ENCODE measurements at regions not wholly inside any gene's neighbourhood (a gene's known extent, or its start where the extent isn't known, plus 50 kb on each side); places are given as distances from the start of the nearest gene placed in this dataset.
A peak's percentile ranks its signal among the peaks of the same experiment; 100 is the strongest.

GRCh38 chr6:145055567-145055966 lies 679.8 kb downstream of the EPM2A start:
- no peak for DNase-seq (ENCODE audit: low read depth, low spot score)

DNA sequence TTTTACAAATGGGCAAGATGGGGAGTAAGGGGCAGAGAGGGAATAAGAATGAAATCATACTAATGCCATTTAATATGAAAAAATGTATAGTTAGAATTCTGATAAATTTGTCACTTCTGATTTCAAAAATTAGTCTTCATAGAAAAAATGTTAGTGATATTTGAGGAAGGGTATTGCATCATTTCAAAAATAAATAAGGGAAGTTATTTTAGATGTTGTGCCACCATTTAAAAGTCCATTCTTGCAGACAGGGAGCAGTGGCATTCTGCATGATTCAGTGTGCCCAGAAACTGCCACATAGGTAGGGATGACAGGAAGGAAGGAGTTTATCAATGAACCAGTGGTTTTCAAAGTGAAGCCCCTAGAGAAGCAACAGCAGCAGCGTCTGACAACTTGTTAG lies 674.6 kb downstream of the EPM2A start:
- DNase-seq (ENCODE audit: low read depth, low spot score), result no peak

DNA sequence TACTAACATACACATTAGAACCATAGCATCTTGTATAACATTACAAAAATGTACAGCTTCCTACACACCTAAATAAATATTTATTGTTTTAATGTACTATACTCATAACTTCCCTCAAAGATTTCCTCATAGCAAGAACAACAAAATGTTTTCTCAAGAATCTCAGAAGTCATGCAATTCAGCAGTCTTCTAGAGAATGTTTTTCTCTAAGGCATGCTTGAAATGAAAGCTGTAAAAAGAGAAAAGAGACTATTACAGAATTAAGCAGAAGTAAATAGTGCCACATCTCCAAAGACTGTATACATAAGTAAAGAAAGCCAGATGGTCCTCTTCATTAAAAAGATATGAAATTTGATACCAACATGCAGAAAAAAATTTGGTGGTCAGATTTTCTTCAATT lies 672.2 kb downstream of the EPM2A start:
- DNase-seq (ENCODE audit: low read depth, low spot score), result no peak

GRCh38 chr6:145067430-145067829 lies 667.9 kb downstream of the EPM2A start:
- DNase-seq (ENCODE audit: low read depth, low spot score), result no peak

DNA sequence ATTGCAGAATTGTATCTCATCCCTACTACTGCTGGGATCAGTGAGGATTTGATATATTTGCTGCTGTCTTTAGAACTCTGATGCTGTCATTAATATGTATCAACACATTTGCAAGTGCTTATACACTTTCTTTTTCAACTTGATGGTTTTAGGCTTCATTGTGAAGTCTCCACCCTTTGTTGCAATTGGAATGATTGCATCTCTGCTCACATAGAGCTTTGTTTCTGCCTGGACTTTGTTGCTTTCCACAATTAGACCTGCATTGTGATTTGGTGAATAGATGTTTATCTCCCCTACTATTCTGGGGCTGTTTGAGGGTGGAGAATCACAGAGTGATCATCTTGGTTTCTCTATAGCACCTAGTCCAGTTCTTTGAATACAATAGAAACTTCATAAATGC lies 666.7 kb downstream of the EPM2A start:
- no peak for DNase-seq (ENCODE audit: low read depth, low spot score)

DNA sequence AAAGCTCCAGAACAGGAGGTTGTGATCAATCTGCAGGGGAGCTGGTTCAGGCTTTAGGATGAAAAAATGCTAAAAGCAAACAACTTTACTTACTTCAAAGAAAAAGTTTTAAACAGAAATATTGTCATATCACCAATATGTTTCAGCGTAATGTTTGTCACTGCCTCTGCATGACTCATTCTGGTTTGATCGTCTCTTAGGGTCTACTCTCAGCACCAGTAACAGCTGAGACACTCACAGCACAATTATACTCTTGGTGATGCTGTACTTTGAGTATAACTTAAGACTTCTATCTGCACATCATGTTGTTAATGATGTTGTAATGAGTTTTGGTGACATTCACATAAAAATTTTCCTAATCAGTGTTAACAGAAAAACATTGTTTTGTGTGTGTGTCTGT lies 665.4 kb downstream of the EPM2A start:
- no peak for DNase-seq (ENCODE audit: low read depth, low spot score)

DNA sequence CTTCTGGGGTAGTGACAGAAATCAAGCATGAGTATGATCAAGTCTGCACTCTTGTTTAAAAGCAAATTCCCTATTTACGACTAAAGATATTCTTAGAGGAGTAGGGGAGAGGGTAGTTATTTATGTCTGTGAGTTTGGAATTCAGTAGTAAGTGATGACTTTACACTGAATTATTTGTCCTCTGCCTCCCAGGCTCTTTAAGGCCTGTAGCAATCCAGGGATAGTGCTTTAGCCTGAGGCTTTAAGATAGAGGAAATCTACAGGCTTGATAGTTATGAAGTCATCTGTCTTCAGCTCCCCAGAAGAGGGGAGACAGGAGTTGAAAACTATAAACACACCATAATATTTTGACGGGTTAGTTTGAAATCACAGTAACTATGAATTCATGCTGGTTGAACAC lies 664.5 kb downstream of the EPM2A start:
- peak; percentile 16 for DNase-seq (ENCODE audit: low read depth, low spot score)

DNA sequence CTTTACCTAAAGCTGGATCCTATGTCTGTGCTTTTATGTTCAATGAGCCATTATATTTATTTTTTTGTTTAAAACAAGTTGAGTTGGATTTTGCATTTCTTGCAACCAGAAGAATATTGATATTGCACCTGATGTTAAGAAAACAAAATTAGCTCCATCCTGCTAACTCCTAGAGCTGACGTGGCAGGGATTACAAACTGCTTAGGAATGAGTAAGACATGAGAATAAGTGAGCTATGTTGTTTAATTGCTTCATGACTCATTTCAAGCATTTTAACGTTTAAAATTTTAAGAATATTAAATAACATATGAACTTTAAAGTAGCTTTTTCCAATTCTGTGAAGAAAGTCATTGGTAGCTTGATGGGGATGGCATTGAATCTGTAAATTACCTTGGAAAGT lies 663.5 kb downstream of the EPM2A start:
- DNase-seq (ENCODE audit: low read depth, low spot score), result peak; percentile 27

DNA sequence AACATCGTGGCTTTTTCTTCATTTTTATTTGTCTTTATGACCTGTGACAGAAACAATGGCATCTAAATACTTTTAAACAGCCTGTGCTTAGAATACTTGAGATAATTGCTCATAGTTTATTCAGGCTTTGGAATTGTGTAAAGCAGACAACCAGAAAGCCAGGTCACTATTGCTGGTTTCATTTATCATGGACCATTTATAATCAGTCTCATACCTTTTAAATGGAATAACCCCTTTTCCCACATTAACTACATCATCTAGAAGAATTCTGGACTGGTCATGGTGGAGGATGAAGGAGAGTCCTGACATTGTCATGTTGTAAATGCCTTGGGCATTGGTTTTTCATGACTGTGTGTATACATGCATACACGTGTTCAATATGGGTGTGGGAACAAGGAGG lies 661.5 kb downstream of the EPM2A start:
- DNase-seq (ENCODE audit: low read depth, low spot score), result no peak

DNA sequence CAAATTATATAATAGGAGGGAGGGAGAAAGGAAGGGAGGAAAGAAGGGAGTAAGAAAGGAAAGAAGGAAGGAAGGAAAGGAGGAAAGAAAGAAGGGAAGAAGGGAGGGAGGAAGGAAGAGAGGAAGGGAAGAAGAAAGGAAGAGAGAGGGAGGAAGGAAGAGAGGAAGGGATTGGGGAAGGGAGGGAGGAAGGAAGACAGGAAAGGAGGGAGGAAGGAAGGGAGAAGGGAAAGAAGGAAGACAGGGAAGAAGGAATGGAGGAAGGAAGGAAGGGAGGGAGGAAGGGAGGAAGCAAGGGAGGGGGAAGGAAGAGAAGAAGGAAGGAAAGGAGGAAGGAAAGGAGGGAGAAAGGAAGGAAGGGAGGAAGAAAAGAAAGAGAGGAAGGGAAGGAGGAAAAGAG lies 660.5 kb downstream of the EPM2A start:
- no peak for DNase-seq (ENCODE audit: low read depth, low spot score)

DNA sequence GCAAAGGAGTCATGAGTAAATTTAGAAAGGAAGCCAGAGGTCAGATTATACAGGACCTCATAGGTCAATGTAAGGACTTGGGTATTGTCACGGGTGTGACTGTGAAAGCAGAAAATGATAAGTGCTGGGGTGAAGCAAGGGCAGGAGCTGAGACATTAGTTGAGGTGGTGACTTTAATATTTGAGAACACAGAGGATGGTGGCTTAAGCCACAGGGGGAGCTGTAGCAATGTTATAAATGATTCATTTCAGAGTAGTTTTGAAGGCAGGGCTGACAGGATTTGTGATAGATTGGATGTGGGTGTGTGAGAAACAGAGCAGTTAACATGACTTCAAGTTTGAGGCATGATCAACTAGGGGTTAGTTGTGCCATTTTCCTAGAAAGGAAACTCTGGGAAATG lies 659.9 kb downstream of the EPM2A start:
- no peak for DNase-seq (ENCODE audit: low read depth, low spot score)

- no peak for DNase-seq (ENCODE audit: low read depth, low spot score)
These were observed 659.0 kb downstream of the EPM2A start for GRCh38 chr6:145076115-145076841.

- no peak for DNase-seq (ENCODE audit: low read depth, low spot score)
These were observed 657.9 kb downstream of the EPM2A start for GRCh38 chr6:145077382-145077781.

DNA sequence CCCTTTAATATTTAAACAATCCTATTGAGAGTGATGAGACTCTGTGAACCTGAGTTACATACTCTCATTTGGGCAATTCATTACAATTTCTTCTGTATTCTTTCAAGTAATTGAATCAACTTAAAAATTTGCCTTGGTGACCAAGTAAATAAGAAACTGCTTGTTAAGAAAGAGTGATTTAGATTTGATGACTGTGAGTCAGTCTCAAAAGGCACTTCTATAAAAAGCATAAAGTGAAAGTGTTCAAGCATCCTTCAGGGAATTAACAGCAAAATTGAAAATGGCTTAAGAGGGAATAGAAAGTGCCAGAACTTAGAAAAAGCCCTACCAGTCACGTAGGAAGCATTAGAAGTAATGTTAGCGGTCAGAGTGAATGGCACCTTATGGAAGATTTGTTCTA lies 654.7 kb downstream of the EPM2A start:
- no peak for DNase-seq (ENCODE audit: low read depth, low spot score)

DNA sequence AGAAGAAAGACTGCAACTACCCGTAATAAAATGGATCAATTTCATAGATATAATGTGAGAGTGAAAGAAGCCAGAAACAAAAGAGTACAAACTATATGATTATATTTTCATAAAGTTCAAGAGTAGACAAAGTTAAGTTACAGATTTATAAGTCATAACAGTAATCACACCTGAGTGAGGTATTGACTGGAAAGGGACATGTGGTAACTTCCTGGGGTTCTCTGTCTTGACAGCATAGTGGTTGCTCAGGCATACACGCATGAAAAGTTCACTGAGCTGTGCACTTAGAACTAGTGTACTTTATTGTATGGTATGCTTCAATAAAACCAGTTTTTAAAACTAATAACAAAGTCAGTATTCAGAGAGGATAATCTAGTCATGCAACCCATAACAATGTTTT lies 653.6 kb downstream of the EPM2A start:
- no peak for DNase-seq (ENCODE audit: low read depth, low spot score)

GRCh38 chr6:145082359-145082758 lies 653.0 kb downstream of the EPM2A start:
- DNase-seq (ENCODE audit: low read depth, low spot score), result no peak

DNA sequence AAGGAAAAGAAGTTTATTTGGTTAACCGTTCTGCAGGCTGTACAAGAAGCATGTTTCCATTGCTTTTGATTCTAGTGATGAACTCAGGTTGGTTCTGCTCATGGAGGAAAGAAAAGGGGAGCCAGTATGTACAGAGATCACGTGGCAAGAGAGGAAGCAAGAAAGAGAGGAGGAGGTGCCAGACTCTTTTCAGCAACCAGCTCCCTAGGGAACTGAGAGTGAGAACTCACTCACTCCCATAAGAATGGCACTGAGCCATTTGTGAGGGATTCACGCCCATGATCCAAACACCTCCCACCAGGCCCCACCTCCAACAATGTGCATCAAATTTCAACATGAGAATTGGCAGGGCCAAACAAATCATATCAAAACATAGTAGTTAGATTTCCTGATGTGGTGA lies 649.1 kb downstream of the EPM2A start:
- DNase-seq (ENCODE audit: low read depth, low spot score), result no peak

DNA sequence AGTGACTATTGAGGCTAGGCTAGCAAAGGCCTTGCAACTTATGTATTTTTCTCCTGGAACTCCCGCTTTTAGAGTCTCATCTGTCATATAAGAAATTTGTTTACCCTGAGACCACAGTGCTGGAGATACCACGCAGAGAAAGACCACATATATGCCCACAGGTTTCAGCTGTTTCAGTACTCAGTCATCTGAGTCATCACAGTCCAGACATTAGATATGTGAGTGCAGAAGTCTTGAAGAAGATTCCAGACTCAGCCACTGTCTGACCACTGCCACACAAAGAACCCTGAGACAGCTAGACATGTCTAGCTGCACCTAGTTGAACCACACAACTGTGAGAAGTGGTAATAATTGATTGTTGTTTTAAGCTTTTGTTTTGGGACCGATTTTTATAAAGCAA lies 648.3 kb downstream of the EPM2A start:
- peak; percentile 68 for DNase-seq (ENCODE audit: low read depth, low spot score)

GRCh38 chr6:145090801-145091585 lies 644.3 kb downstream of the EPM2A start:
- DNase-seq (ENCODE audit: low read depth, low spot score), result no peak

- no peak for DNase-seq (ENCODE audit: low read depth, low spot score)
These were observed 643.7 kb downstream of the EPM2A start for GRCh38 chr6:145091586-145092142.

- no peak for DNase-seq (ENCODE audit: low read depth, low spot score)
These were observed 642.8 kb downstream of the EPM2A start for GRCh38 chr6:145092554-145092953.

GRCh38 chr6:145093226-145093625 lies 642.1 kb downstream of the EPM2A start:
- DNase-seq (ENCODE audit: low read depth, low spot score), result no peak

DNA sequence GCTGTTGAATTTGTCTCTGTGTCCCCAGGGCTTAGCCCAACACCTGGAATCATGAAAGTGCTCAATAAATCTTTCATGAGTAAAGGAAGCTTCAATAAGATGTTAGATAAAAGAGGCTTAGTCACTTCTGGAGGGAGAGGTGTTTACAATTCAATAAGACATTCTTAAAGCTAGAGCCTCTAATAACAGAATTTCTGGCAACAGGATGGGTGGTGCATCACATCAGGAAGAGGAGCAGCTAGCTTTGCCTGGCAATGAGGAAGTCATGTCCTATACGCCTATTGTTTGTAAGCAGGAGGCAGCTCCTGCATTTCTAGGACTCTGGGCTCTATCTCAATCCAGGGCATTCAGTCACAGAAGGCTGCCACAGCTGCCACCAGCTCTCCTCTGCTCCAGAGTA lies 638.5 kb downstream of the EPM2A start:
- no peak for DNase-seq (ENCODE audit: low read depth, low spot score)

All from astrocyte of the hippocampus (primary cell).